ENCODE measurements at regions not wholly inside any gene's neighbourhood (a gene's known extent, or its start where the extent isn't known, plus 50 kb on each side); places are given as distances from the start of the nearest gene placed in this dataset.

DNA sequence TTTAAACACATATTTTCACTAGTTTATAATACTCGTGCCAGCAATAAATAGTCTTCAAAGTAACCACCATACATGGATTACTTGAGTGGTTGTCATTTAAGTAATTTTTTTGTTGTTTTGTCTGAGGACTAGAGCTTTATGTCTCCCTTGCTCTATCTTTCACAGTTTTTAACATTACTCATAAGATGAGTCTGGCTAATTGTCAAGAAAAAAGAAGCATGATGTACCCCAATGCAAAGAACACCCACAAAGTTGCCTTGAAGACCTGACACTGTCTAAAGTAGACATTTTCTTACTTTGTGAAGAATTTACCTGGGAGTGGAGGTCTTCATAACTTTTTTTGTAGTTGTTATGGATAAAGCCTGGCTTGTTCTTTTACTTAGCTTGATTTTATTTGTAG is 210.4 kb upstream of the BRINP3 start:
- TF ChIP-seq, protein P1, sequence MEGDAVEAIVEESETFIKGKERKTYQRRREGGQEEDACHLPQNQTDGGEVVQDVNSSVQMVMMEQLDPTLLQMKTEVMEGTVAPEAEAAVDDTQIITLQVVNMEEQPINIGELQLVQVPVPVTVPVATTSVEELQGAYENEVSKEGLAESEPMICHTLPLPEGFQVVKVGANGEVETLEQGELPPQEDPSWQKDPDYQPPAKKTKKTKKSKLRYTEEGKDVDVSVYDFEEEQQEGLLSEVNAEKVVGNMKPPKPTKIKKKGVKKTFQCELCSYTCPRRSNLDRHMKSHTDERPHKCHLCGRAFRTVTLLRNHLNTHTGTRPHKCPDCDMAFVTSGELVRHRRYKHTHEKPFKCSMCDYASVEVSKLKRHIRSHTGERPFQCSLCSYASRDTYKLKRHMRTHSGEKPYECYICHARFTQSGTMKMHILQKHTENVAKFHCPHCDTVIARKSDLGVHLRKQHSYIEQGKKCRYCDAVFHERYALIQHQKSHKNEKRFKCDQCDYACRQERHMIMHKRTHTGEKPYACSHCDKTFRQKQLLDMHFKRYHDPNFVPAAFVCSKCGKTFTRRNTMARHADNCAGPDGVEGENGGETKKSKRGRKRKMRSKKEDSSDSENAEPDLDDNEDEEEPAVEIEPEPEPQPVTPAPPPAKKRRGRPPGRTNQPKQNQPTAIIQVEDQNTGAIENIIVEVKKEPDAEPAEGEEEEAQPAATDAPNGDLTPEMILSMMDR (IDR thresholded peaks at IDR 0.05) = no peak
- TF ChIP-seq SIN3A (IDR thresholded peaks at IDR 0.05; ENCODE audit: borderline replicate concordance, insufficient read depth, low read depth, low read length) (no peak), POLR2AphosphoS5 (IDR thresholded peaks at IDR 0.05; ENCODE audit: low read depth, low read length) (no peak)
- TF ChIP-seq, protein P2, sequence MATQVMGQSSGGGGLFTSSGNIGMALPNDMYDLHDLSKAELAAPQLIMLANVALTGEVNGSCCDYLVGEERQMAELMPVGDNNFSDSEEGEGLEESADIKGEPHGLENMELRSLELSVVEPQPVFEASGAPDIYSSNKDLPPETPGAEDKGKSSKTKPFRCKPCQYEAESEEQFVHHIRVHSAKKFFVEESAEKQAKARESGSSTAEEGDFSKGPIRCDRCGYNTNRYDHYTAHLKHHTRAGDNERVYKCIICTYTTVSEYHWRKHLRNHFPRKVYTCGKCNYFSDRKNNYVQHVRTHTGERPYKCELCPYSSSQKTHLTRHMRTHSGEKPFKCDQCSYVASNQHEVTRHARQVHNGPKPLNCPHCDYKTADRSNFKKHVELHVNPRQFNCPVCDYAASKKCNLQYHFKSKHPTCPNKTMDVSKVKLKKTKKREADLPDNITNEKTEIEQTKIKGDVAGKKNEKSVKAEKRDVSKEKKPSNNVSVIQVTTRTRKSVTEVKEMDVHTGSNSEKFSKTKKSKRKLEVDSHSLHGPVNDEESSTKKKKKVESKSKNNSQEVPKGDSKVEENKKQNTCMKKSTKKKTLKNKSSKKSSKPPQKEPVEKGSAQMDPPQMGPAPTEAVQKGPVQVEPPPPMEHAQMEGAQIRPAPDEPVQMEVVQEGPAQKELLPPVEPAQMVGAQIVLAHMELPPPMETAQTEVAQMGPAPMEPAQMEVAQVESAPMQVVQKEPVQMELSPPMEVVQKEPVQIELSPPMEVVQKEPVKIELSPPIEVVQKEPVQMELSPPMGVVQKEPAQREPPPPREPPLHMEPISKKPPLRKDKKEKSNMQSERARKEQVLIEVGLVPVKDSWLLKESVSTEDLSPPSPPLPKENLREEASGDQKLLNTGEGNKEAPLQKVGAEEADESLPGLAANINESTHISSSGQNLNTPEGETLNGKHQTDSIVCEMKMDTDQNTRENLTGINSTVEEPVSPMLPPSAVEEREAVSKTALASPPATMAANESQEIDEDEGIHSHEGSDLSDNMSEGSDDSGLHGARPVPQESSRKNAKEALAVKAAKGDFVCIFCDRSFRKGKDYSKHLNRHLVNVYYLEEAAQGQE (IDR thresholded peaks at IDR 0.05; ENCODE audit: insufficient read depth in 1 of 2, low read depth in 2 of 2, low read length in 1 of 2) = no peak
